Fibroblast of lung (primary cell): ENCODE measurements at regions not wholly inside any gene's neighbourhood (a gene's known extent, or its start where the extent isn't known, plus 50 kb on each side); places are given as distances from the start of the nearest gene placed in this dataset.

Experiments used
- DNase-seq, 2 donors: peaks; one replicate each; pipeline versions ENCODE4 v3.0.0 to v3.0.0-alpha.2; 2010; ENCODE audit warnings: low read depth in 2 of 2
- H2AFZ ChIP-seq: 2 replicates; pipeline ENCODE4 v1.5.1; 2012; ENCODE audit warnings: low read length, control low read depth, inconsistent platforms
- H3K27ac ChIP-seq: 2 replicates; pipeline ENCODE4 v1.5.1; 2011; ENCODE audit warnings: low read length, control low read depth; ENCODE audit not compliant: insufficient read depth
- H3K27me3 ChIP-seq: 2 replicates; pipeline ENCODE4 v1.5.1; 2011; ENCODE audit warnings: mild to moderate bottlenecking, low read length; ENCODE audit not compliant: control insufficient read depth, insufficient read depth
- H3K36me3 ChIP-seq: 2 replicates; pipeline ENCODE4 v1.5.1; 2011; ENCODE audit warnings: low read length; ENCODE audit not compliant: control insufficient read depth, insufficient read depth
- H3K4me1 ChIP-seq: 2 replicates; pipeline ENCODE4 v1.5.1; 2011; ENCODE audit warnings: low read length; ENCODE audit not compliant: control insufficient read depth, insufficient read depth; ENCODE audit errors: extremely low read depth
- H3K4me2 ChIP-seq: 2 replicates; pipeline ENCODE4 v1.5.1; 2011; ENCODE audit warnings: low read length, control low read depth; ENCODE audit not compliant: insufficient read depth; ENCODE audit errors: extremely low read depth
- H3K4me3 ChIP-seq, 4 experiments: fragments of 200-600 bp in 1 of 4; sonication (generic) in 1 of 4; replicated peaks in 1 of 4; 2 replicates each; pipeline ENCODE4 v1.5.1; 2011 to 2016; ENCODE audit warnings: low read length in 4 of 4, low read depth in 3 of 4, mild to moderate bottlenecking in 3 of 4, control low read depth in 2 of 4, inconsistent platforms in 1 of 4, mixed read lengths in 1 of 4; ENCODE audit not compliant: insufficient read depth in 1 of 4; ENCODE audit errors: control extremely low read depth in 1 of 4
- H3K79me2 ChIP-seq: 2 replicates; pipeline ENCODE4 v1.5.1; 2012; ENCODE audit warnings: mild to moderate bottlenecking, low read length, inconsistent platforms; ENCODE audit not compliant: control insufficient read depth, insufficient read depth
- H3K9ac ChIP-seq: 2 replicates; pipeline ENCODE4 v1.5.1; 2011; ENCODE audit warnings: mild to moderate bottlenecking, low read length, control low read depth; ENCODE audit not compliant: insufficient read depth
- H3K9me3 ChIP-seq: 2 replicates; pipeline ENCODE4 v1.5.1; 2012; ENCODE audit warnings: low read depth, low read length; ENCODE audit not compliant: control insufficient read depth, insufficient read depth
- H4K20me1 ChIP-seq: 2 replicates; pipeline ENCODE4 v1.5.1; 2011; ENCODE audit warnings: low read length; ENCODE audit not compliant: control insufficient read depth, insufficient read depth; ENCODE audit errors: extremely low read depth
- EZH2 ChIP-seq: IDR thresholded peaks from 2 replicates; pipeline ENCODE4 v1.5.1; 2012; ENCODE audit warnings: low read length, control low read depth, mild to moderate bottlenecking; ENCODE audit errors: missing control alignments
- TF ChIP-seq, protein P1 (sequence below), 2 donors: IDR thresholded peaks in 1 of 2; conservative IDR thresholded peaks in 1 of 2; 1 replicate in 1 of 2; 2 replicates in 1 of 2; pipeline ENCODE4 v1.5.1; 2011 to 2012; ENCODE audit warnings: low read length in 2 of 2, control low read depth in 1 of 2, inconsistent platforms in 1 of 2, low read depth in 1 of 2, mild to moderate bottlenecking in 1 of 2

DNA sequence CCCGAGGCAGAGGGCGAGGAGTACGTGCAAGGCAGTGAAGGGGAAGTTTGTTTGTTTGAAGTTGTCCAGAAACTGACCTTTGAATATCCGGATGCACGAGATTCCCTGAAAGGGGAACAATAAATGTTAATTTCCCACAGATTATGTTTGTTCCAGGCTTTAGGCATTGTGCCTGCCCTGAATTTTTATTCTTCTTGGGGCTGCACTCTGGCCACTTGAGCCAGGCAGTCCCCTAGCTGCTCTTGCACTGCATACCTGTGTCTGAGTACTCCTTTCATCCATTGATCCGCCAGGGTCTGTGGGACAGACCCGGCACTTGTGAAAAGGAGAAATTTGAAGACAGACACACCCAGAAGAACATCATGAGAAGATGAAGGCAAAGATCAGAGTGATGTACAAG, 343.5 kb upstream of the FOXK1 start:
- H3K27me3 ChIP-seq = no peaks in the 10 kb centered on the region
- H3K79me2 ChIP-seq = no peaks in the 10 kb centered on the region
- H2AFZ ChIP-seq = no peak overlapping the region
- no peak overlapping the region for H3K9ac ChIP-seq
- no peak for DNase-seq
- H3K4me2 ChIP-seq = no peak overlapping the region
- no peaks in the 10 kb centered on the region for H3K9me3 ChIP-seq
- no peak for TF ChIP-seq EZH2
- TF ChIP-seq, protein P1, sequence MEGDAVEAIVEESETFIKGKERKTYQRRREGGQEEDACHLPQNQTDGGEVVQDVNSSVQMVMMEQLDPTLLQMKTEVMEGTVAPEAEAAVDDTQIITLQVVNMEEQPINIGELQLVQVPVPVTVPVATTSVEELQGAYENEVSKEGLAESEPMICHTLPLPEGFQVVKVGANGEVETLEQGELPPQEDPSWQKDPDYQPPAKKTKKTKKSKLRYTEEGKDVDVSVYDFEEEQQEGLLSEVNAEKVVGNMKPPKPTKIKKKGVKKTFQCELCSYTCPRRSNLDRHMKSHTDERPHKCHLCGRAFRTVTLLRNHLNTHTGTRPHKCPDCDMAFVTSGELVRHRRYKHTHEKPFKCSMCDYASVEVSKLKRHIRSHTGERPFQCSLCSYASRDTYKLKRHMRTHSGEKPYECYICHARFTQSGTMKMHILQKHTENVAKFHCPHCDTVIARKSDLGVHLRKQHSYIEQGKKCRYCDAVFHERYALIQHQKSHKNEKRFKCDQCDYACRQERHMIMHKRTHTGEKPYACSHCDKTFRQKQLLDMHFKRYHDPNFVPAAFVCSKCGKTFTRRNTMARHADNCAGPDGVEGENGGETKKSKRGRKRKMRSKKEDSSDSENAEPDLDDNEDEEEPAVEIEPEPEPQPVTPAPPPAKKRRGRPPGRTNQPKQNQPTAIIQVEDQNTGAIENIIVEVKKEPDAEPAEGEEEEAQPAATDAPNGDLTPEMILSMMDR (conservative IDR thresholded peaks at IDR 0.05 in 1 of 2, IDR thresholded peaks at IDR 0.05 in 1 of 2; ENCODE audit: low read depth in 1 of 2, low read length in 2 of 2) = no peak
- H3K4me1 ChIP-seq = no peaks in the 10 kb centered on the region
- H3K27ac ChIP-seq = no peak overlapping the region
- no peaks in the 10 kb centered on the region for H3K36me3 ChIP-seq
- no peak overlapping the region for H3K4me3 ChIP-seq
- no peaks in the 10 kb centered on the region for H4K20me1 ChIP-seq

DNA sequence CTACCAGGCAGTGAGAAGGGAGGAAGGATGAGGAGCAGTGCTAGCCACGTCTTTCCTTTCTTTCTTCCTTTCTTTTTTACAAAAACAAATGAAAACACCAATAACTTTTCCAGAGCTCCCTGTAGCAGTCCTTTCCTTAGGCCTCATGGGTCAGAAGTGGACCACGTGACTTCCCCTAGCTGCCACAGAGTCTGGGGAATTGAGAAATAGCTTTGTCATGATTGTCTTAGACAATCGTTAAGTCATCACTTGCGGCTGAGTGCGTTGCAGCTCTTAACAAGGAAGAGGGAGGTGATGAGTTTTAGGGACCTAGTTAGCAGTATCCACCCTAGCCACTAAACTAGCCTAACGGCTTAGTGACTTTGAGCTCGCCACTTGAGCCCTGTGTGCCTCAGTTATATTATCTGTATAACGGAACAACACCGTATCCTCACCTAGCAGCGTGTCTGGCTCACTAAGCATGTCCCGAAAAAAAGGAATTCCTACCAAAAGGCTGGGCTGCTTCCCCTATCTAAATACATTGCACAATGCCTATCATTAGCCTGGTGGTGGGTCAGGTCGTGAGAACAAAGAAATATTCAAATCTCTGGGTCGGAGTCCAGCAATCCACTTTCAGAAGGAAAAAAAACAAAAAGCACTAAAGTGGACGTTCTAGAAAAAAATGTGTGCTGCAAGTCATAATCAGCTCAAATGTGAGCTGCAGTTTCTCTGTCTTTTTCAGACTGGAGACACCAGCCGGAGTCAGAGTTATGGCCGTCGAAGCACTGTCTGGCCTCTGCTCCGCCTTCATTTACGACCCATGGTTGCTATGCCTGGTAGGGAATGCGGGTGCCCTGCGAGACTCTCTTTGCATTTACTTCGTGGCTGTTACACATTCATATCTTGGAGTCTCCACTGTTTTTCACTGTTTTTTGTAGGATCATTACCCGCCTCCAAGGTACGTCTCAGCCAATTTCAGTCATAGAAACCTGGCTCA, 338.5 kb upstream of the FOXK1 start:
- DNase-seq = no peak

DNA sequence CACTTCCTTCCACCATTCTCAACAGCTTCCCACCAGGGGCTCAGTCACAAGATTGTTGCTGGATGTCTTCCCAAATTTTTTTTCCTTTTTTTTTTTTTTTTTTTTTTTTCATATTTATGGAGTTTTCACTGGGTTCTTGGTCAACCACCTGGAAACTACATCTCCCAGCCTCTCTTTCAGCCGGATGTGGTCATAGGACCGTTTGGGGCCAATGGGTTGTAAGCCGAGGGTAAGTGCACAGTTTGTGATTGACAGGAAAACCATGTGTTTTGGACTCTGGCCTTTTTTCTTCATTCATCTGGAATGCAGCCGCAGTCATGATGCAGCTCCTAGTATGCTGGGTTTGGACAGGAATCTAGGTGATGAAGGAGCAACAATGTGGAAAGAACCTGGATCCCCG, 337.1 kb upstream of the FOXK1 start:
- no peak for TF ChIP-seq EZH2
- TF ChIP-seq, protein P1 (conservative IDR thresholded peaks at IDR 0.05 in 1 of 2, IDR thresholded peaks at IDR 0.05 in 1 of 2; ENCODE audit: low read depth in 1 of 2, low read length in 2 of 2) = no peak
- H3K36me3 ChIP-seq = no peaks in the 10 kb centered on the region
- H2AFZ ChIP-seq = no peak overlapping the region
- H3K27me3 ChIP-seq = no peaks in the 10 kb centered on the region
- H3K79me2 ChIP-seq = no peaks in the 10 kb centered on the region
- no peak overlapping the region for H3K4me2 ChIP-seq
- H3K27ac ChIP-seq = no peak overlapping the region
- no peaks in the 10 kb centered on the region for H3K9me3 ChIP-seq
- no peak overlapping the region for H3K9ac ChIP-seq
- no peak for DNase-seq
- H3K4me3 ChIP-seq = no peak overlapping the region
- no peaks in the 10 kb centered on the region for H4K20me1 ChIP-seq
- H3K4me1 ChIP-seq = no peaks in the 10 kb centered on the region

More for the DNA sequence above, 338.5 kb upstream of the FOXK1 start:
- Histone ChIP-seq H3K4me3 (no peak overlapping the region), H3K9me3 (no peaks in the 10 kb centered on the region), H4K20me1 (no peaks in the 10 kb centered on the region), H2AFZ (no peak overlapping the region), H3K79me2 (no peaks in the 10 kb centered on the region), H3K4me1 (no peaks in the 10 kb centered on the region), H3K9ac (no peak overlapping the region), H3K36me3 (no peaks in the 10 kb centered on the region), H3K27ac (no peak overlapping the region), H3K4me2 (no peak overlapping the region), H3K27me3 (no peaks in the 10 kb centered on the region)
- no peak for TF ChIP-seq EZH2
- TF ChIP-seq, protein P1 (conservative IDR thresholded peaks at IDR 0.05 in 1 of 2, IDR thresholded peaks at IDR 0.05 in 1 of 2; ENCODE audit: low read depth in 1 of 2, low read length in 2 of 2) = no peak
